DMS153 treated with DMSO at 0.1 percent for 48 hours (cell line): ENCODE measurements at regions not wholly inside any gene's neighbourhood (a gene's known extent, or its start where the extent isn't known, plus 50 kb on each side); places are given as distances from the start of the nearest gene placed in this dataset.

Experiments
- DNase-seq: peaks from one replicate; lab custom pipeline; 2025; ENCODE audit not compliant: unreplicated experiment; lab: John Stamatoyannopoulos, UW

DNA sequence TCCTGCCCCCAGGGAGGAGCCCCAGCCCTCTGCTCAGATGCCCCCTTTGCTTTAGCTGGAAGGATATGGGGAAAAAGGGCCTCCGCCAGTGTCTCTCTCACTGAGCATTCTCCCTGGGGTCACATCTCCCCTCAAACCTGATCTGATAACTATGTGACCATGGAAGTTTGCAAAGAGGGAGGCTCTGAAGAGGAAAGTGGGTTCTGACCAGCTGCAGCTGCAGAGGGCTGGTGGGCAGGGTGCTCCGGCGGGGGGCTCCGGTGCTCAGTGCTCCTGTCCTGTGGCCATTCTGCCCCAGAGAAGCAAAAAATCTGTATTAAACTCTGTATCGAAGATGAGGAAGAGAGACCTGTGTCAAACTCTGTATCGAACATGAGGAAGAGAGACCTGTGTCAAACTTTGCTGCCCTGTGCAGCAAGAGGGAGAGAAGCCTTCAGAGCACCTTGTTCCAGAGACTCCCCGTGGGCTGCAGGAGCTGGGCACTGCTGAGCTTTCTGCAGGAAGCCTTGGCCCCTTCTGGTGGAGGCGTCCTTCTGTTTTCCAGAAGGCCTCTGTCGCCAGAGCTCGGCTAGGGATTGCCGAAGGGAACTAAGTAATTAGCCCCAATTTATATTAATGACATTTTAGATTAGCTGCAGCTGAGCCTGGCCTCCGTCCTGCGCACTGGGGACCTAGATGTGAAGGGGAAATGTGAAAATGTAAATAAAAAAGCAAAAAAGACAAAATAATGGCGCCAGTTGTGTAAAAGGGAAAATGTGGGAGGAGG is 186.2 kb upstream of the C1orf174 start:
- DNase-seq, result no peak

DNA sequence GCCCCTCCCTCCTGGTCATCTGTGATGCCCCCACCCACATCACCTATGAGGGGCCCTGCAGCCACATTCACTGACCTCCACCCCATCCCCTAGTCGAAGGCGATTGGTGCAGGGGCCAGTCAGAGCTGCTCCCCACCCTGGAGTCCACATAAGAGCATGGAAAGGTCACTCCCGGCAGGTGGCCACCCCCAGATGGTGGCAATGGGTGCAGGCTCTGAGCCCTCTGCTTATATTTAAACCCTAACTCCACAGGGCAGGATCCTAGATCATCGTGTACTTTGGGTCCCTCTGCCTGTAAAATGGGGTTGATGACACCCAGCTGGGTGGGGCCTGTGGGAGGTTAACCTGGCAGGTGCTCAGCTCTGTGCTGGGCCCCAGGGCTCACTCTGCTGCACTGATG is 186.8 kb upstream of the C1orf174 start:
- no peak for DNase-seq

DNA sequence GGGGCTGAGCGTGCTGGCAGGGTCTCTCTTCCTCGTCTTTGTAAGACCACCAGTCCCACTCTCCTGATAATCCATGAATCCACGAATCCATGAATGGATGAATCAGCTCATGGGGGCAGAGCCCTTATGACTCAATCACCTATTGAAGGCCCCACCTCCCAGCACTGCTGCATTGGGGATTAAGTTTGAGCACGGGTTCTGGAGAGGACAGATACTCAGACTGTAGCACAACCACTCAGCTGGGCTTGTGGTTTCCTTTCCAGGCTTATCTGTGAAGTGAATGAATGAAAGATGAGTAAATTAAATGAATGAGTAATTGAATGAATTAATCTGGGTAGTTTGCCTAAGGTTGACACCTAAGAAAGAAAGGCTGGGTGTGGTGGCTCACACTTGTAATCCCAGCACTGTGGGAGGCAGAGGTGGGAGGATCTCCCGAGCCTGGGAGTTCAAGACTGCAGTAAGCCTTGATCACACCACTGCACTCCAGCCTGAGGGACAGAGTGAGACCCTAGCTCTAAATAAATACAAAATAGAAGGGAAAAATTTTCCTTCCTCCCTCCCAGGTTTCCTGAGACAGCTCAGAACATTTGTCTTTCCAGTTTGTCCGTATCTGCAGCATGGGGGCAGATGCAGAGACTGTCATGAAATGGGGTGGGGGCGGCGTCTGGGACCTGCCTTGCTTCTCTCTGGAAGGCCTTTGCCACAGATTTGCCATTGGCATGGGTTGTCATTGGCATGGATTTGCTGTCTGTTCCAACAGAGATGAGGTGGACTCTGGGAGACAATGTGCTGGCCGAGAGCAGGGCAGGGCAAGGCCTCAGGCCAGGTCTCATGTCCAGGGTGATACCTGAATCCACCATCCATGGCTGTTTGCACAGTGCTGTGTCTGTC is 187.7 kb upstream of the C1orf174 start:
- DNase-seq, result no peak

DNA sequence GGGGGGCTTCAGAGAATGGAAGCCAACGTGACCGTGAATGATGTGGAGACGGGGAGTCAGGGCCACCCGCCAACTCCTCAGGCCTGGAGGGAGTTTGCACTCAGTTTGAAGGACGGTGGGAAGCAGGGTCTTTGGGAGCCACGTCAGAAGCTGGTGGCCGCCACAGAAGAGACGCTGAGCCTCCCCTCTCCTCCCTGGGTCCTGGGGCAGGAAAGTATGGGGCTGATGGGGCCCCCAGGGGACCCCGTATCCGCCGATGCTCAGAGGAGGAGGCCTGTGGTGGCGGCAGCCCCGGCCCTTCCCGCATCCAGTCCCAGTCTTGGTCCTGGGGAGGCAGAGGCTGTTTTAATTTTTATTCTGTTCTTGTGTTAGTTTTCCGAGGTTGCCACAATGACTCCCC is 188.6 kb upstream of the C1orf174 start:
- no peak for DNase-seq

DNA sequence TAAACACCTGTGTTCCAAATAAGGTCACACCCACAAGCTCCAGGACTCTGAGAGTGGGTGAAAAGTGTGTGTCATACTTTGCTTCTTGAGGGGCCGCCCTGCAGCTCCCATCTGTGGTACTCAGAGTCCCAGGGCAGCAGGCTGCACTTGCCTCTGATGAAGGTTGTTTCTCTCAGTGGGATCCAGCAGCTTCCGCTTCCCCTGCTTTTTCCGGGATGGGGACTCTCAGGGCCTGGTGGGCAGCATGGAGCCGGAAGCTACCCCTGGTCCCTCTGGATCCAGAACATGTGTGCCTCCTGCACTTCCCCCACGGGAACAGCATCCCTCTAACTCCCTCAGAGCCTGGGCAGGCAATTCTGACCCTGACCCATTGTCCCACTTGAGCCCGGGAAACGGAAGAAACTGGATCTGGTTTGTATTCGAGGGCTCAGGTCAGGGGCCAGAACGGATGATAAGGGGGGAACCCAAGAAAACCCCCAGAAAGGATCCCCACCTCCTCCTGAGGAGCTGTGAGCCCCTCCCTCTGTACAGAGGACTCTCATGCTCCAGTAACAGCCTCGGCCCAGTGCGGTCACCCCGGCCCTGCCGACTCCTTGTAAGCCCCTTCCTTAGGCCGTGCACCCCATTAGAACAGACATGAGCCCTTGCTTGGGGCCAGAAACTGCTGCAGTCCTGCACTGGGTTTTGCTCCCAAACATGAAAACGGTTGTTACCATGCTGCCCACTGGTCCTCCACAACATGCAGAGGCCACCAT is 189.5 kb upstream of the C1orf174 start:
- DNase-seq, result no peak

DNA sequence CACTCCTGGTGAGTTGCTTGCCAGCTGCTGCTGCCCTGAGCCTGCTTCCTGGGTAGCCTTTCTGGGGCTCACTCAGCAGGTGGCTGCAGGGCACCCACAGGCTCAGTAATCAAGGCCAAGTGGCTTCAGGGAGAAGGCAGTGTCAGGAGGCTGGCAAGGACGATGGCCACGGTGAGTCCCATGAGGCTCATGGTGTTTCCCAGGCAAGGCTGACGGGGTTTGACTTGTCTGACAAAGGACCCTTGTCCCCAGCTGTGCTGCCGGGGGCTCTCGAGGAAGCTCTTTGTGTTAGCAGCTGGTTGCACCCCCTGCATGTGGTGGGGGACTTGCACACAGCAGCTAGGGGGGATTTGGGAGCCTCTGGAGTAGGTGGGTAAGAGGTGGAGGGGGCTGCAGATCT is 190.5 kb upstream of the C1orf174 start:
- DNase-seq, result no peak

DNA sequence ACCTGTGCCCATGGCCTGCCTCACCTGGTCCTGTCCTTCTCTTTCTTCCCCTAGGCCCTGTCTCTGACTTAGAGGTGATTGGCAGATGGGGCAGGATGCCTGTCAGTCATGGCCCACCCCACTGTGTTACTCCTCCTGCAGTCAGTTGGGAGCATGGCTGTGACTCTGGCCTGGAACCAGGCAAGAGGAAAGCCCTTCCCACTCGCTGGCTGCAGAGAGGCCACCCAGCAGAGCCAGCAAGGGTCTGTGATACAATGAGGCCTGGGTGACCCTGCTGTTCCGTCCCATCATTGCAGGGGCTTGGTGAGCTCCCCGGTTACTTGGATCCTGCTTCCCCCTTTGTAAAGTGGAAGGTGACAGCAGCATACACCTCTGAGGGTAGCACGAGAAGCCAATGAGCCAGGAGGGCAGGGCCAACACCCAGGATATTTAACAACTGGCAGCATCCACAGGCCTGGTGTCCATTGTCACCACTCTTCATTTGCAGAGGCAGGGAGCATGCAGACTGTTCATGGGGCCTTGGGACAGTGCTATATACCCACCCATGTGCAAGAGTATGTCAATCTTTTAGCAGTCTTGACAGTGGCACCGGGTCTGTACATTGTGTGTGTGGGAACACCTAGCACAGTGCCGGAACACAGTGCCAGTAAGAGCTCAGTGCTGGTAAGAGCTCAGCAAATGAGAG is 191.0 kb upstream of the C1orf174 start:
- DNase-seq, result no peak

DNA sequence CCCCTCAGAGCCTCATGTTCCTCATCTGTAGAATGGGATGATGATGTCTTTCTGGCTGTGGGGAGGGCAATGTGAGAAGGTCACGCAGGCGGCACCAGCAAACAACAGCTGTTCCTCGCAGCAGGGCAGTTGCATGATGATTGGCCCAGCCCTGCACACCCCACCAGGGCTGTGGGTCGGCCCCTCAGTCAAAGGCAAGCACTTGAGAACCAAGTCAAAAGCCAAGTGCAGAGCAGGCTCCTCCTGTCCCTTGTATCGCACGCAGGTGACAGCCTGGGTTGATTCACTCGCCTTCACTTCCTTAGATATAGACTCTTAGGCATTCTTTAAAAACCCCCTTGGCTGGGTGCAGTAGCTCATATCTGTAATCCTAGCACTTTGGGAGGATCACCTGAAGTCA is 191.9 kb upstream of the C1orf174 start:
- DNase-seq, result no peak

DNA sequence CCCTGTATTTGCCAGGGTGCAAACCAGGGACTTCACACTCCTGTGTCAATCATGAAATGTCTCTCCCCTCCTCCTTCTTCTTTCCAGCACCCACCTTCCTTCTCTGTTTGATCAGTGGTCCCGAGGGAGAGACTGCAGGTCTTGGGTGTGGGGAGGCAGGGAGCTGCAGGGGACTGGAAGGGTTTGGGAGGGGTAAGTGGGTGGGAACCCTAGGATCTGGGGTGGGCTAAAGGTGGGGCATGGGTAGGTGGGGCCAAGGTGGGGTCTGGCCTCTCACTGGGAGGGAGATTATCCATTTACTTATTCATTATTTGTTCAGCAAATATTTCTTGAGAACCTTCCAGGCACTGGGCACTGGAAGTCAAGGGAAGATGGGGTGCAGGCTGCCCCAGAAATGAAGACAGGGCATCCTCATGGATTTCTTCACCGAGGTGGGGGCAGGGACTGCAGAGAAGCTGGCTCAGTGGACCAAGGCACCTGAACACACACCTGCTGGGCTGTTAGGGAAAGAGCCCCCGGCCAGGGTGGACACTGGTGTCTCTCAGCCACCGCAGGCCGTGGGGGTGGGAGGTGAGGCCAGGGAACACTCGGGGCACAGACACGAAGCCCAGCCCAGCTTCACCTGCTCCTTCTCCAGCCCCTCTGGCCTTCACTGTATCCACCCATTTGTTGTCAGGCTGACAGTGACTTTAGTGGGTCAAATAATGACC is 193.9 kb upstream of the C1orf174 start:
- no peak for DNase-seq

DNA sequence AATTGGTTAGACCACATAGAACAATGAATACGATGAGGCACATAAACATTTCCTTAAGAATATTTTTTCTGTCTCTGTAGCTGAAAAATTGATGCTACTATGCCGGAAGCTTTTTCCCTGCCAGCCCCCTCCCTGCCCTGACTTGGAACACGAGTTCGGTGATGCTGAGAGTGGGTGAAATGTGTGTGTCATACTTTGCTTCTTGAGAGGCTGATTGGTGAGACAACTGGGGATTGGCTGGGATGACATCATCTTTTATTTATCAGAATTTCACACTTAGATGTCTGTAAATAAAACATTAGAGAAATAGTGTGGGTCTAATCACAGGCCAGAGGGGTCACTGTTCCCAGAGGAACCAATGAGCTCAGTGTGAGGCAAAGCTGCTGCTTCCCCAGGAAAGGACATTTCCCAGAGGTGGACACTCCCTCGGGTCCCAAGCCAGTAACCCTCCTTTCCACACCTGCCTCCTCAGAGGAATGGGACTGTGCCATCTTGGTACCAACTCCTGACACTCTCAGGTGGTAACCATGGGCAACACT is 195.4 kb upstream of the C1orf174 start:
- DNase-seq, result no peak

DNA sequence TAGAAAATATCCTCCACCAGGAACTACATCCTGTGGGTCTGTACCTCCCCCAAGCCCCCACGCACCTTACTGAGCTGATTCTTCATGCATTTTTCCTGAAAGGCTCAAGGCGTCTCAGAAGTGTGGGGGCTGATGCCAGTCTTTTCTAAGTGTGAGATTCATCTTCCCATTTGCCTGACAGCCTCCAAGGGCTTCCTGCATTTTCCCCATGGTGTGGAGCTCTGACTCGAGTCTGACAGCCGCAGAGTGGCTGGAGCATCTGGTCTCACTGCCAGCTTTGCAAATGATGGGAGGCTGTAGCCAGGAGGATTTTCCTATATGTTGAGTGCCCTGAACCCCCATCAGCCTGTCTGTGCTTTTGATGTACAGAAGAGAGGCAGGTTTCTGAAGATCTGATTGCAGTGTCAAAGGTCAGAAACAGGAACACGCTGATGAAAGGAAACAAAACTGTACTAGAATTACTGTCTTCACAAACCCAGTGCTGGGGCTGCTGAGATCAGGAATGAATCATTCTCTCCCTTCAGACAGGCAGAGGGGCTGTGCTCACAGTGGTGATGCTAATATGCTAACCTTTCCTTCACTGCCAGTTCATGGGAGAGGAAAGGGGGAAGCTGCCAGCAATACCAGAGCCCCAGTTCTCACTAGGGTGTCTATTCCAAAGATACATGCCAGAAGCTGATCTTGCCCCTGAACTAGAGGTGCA is 201.5 kb upstream of the C1orf174 start:
- DNase-seq, result no peak

DNA sequence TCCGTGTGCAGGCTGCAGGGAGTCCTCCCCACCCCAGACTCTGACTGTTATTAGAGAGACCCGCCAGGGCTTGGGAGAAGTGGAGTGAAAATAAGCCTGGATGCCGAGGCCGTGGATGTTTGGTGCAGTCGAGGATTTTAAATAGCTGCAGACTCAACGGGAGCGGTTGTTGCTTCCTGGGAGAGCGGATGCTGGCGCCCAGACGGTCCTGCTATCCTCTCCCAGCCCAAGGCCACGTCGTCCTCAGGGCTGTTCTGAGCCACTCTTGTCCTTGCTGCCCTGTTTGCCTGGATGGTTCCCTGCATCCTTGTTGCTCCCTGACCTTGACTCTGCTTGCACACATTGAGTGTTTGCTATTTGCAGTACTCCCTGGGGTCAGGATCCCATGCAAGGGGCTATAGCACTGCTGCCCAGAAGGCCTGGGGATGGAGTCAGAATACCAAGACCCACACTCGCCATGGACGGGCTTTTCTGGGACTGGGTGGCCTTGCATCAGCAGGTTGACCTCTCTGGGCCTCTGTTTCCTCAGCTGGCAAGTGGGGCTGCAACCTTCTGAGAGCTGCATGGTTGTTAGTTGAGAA is 205.3 kb upstream of the C1orf174 start:
- DNase-seq, result no peak

DNA sequence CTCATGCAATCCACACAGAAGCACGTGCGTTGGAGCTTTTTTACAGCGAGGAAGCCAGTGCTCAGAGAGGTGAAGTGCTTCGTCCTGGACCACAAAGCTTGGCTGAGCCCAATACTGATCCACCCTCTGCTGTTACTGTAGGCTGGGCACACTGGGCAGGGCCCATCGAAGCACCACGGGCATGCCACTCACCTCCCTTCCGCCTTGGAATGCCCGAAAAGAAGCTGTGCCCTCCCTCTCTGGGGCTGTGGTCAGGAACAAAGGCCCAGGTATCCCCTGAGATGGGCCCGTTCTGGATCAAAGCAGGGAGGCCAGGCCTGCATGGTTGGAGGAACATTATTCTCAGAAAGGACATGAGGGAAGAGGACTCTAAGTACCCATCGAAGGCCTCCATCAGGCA is 206.7 kb upstream of the C1orf174 start:
- no peak for DNase-seq

DNA sequence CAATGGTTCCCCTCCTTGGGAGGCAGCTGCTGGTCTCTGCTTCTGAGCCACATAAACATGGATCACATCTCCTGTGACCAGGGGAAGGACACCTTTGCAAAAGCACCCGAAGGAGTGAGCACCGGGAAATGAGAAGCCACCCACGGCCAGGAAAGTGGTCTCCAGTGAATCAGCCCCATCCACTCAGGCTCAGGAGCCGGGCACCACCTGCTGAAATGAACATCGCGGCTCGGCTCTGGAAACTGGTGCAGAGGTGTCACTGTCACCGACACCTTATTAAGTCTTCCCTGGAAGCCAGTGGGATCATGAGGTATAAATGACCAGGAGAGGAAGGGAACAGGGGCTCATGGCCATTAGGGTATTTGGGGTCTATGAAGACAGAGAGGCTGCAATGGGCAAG is 207.2 kb upstream of the C1orf174 start:
- DNase-seq, result no peak

DNA sequence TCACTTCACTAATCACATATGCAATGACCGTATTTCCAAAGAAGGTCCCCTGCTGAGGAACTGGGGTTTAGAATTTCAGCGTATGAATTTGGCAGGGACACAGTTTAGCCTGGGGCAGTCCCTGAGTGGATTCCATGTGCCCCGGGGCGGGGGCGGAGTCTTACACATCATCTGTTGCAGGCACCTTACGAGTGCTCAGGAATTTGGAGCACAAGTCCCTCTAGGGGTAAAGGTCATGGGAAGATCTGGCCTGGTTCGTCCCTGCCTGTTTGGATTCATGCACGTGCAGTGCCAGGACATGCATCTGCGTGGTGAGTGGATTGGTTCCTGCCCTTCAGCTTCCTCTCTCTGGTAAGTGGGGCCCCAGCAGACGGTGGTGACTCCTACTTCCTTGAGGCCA is 208.3 kb upstream of the C1orf174 start:
- DNase-seq, result no peak

DNA sequence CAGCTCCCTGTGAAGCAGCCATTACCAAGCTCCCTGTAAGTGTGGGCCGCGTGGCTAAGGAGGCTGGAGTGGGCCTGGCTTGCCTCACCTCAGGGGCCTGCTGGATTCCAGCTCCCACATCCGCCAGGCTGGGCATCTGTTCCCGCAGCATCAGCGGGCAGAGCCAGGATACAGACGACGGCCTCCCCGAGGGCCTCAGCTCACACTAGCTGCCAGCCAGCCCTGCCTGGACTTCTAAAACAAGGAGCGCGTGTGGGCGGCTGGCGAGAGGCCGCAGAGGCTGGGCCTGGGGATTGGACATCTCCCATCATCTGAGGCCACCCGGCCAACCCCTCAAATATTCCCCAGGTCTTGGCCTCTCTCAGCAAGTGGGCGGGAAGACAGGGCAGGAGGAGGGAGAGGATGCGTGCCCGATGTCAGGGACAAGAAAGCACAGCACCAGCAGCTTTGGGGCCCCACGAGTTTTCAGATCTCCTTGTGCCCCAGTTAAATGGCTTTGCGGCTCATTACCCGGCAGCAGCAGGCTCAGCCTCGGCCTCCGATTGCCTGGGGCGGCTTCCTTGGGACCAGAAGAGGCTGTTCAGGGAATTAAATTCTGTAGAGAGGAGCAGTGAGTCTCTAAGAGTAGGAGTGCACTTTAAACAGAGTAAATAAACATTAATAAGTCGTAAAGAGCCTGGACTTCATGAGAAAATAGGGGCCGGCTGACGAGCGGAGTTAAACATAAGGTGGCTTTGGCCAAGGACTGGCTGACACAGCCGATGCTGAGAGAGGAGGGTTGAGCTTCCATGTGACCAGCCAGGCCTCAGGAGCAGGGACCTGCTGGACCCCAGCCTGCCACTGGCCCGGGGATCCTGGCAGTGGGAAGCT is 208.9 kb upstream of the C1orf174 start:
- DNase-seq, result no peak

DNA sequence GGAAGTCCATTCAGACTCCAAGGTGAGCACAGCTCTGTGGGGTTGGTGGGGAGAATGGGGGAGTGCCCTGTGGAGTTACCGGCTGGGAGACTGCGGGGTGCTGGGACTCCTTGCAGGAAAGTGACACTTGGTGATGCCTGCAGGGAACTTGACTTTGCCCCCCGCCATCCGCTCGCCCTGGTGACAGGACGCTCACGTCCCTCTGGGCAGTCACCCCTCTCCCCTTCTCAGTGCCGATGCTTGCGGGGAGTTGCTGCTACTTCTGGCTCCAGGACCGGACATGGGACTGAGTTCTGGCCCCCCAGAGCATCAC is 209.5 kb upstream of the C1orf174 start:
- DNase-seq, result no peak

DNA sequence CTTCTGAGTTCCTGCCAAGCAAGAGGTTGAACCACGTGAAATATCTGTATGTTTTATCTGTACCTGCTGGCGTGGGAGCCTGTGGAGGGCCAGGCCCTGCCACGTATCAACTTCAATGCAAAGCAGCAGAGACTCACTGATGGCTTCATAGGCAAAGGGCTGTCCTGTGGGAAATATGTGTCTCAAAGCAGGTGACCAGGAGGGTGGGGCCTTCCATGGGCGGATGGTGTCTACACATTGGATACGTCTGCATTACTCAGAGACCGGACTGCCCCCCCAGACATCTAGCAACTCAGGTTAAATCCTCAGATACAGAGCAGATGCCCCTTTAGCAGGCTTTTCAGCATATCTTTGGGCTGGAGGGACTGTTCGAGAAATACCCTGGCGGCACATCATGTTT is 210.8 kb upstream of the C1orf174 start:
- DNase-seq, result no peak
